ENCODE measurements at regions not wholly inside any gene's neighbourhood (a gene's known extent, or its start where the extent isn't known, plus 50 kb on each side); places are given as distances from the start of the nearest gene placed in this dataset.
"Not testable (repeated sequence)": the region's sequence is repeated elsewhere in the genome, so short reads cannot be mapped to it uniquely, and the experiment has no call there.

DNA sequence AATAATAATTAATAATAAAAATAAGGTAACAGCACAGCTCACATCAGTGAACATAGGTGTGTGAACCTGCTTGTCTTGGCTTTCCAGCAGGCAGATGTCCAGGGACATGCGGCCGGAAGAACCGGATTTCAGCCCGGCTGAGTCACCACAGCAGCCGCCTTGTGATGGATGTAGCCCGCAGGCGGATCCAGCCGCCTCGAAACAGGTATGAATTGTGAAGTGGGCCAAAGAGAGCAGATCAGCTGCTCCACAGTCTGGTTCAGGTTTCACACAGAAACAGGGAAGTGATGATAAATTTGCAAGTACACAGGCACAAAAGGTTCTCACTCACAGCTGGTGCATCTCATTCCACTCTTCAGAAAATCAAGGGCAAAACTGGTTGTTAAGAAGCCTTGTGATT is 55.1 kb downstream of the ID4 start:
- no peaks in the 10 kb centered on the region for H3K9me3 ChIP-seq (ENCODE audit: low read length)
- DNase-seq = no peak
- no peaks in the 10 kb centered on the region for H3K79me2 ChIP-seq (ENCODE audit: low read length)
- no peak overlapping the region for H3K4me3 ChIP-seq (ENCODE audit: low read length)
- H3K4me2 ChIP-seq (ENCODE audit: low read depth, low read length, poor library complexity, severe bottlenecking) = no peak overlapping the region
- no peaks in the 10 kb centered on the region for H3K9me2 ChIP-seq (replicated peaks; ENCODE audit: insufficient read depth, low read length)
- H2AFZ ChIP-seq (ENCODE audit: low read length) = no peak overlapping the region
- no peak overlapping the region for H3K9ac ChIP-seq (ENCODE audit: low read length)
- no peaks in the 10 kb centered on the region for H4K20me1 ChIP-seq (ENCODE audit: insufficient read depth, low read depth, low read length)
- no peak overlapping the region for H3K27ac ChIP-seq (ENCODE audit: low read length)
- no peaks in the 10 kb centered on the region for H3K4me1 ChIP-seq (ENCODE audit: low read length)
- no peaks in the 10 kb centered on the region for H3K27me3 ChIP-seq (ENCODE audit: low read length)
- no peaks in the 10 kb centered on the region for H3K36me3 ChIP-seq (ENCODE audit: insufficient read depth, low read length)

DNA sequence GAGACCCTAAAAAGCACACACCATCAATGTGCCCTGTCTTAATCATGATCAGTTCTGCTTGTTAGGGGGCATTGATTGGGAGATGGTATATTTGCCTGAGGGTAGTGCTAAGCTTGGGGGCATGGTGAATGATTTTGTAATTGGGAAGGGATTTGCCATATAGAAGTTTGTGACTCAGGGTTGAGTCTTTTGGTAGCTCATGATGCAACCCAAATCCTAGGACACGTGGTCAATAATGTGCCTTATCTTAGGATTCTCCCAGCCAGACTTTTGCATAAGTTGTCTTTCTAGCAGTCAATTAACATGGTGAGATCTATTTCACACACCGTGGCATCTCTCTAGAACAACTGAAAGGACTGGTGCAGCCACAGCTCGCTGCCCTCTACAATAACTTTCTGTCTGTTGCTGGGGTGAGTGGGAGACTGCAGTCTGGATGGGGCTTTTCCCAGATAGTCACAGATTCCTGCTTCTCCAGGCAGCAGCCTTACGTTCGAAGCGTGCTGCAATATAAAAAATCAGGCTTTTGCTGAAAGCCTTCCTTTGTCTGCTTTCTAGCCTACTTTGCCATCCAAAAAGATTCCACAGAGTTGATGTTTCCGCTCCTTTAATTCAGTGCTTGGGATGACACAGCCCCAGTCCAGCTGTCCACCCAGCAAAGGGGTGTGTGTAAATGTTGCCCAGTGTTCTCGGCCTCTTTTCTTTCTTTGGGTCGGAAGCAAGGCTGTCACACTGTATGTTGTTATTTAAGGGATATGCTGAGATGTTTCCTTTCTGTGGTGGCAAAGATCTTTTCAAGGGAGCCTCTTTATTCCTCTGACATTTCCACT is 58.9 kb downstream of the ID4 start:
- Histone ChIP-seq H3K36me3 (ENCODE audit: insufficient read depth, low read length) (no peaks in the 10 kb centered on the region), H3K27ac (ENCODE audit: low read length) (no peak overlapping the region), H3K27me3 (ENCODE audit: low read length) (no peaks in the 10 kb centered on the region), H3K4me1 (ENCODE audit: low read length) (no peaks in the 10 kb centered on the region), H3K4me3 (ENCODE audit: low read length) (no peak overlapping the region), H3K9me3 (ENCODE audit: low read length) (no peaks in the 10 kb centered on the region), H3K4me2 (ENCODE audit: low read depth, low read length, poor library complexity, severe bottlenecking) (no peak overlapping the region), H3K9me2 (replicated peaks; ENCODE audit: insufficient read depth, low read length) (no peaks in the 10 kb centered on the region), H3K79me2 (ENCODE audit: low read length) (no peaks in the 10 kb centered on the region), H4K20me1 (ENCODE audit: insufficient read depth, low read depth, low read length) (no peaks in the 10 kb centered on the region), H2AFZ (ENCODE audit: low read length) (no peak overlapping the region), H3K9ac (ENCODE audit: low read length) (no peak overlapping the region)
- no peak for DNase-seq

DNA sequence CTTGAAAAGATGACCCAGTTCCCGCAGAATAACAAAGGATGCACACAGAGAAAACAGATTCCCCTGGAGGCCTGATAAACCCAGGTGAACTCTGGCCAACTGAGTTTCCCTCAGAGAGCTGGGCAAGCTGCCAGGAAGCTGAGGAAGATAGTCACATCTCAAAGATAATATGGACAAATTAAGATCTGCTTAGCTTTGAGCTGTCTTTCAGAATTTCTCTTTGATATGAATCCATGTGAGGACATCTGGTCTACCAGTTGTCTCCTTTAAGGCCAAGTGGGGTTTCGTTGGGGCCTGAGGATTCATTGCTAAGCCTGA is 59.5 kb downstream of the ID4 start:
- no peaks in the 10 kb centered on the region for H3K9me3 ChIP-seq (ENCODE audit: low read length)
- DNase-seq = no peak
- no peaks in the 10 kb centered on the region for H3K36me3 ChIP-seq (ENCODE audit: insufficient read depth, low read length)
- H3K79me2 ChIP-seq (ENCODE audit: low read length) = no peaks in the 10 kb centered on the region
- no peak overlapping the region for H2AFZ ChIP-seq (ENCODE audit: low read length)
- no peaks in the 10 kb centered on the region for H3K27me3 ChIP-seq (ENCODE audit: low read length)
- no peaks in the 10 kb centered on the region for H3K4me1 ChIP-seq (ENCODE audit: low read length)
- no peak overlapping the region for H3K27ac ChIP-seq (ENCODE audit: low read length)
- no peaks in the 10 kb centered on the region for H4K20me1 ChIP-seq (ENCODE audit: insufficient read depth, low read depth, low read length)
- H3K9ac ChIP-seq (ENCODE audit: low read length) = no peak overlapping the region
- no peaks in the 10 kb centered on the region for H3K9me2 ChIP-seq (replicated peaks; ENCODE audit: insufficient read depth, low read length)
- no peak overlapping the region for H3K4me3 ChIP-seq (ENCODE audit: low read length)
- no peak overlapping the region for H3K4me2 ChIP-seq (ENCODE audit: low read depth, low read length, poor library complexity, severe bottlenecking)

DNA sequence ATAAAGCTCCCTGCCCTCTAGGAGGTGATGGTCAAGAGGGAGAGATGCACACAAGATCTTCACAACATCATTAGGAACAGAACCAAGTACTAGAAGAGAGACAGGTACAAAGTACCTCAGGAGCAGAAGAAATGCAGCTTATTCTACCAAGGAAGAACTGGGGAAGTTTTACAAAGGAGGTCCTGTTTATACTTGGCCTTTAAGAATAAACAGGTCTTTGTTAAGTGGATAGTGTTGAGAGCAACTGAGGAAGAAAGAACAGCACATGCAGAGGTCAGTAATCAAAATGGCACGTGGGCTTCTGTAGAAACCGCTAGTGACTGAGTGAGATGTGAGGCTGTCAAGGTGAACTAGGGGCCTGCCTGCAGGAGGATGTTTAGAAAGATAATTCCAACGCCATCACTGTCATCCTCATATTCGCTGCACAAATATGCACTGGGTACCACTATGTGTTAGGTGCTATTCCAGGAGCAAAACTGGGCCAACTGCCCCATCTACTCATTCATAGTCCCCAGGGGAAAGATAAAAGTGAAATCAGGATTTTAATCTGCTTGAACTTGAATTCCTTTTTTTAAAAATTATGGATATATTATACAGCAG is 61.1 kb downstream of the ID4 start:
- Histone ChIP-seq H3K4me3 (ENCODE audit: low read length) (no peak overlapping the region), H3K9me3 (ENCODE audit: low read length) (no peaks in the 10 kb centered on the region), H3K4me1 (ENCODE audit: low read length) (no peaks in the 10 kb centered on the region), H3K79me2 (ENCODE audit: low read length) (no peaks in the 10 kb centered on the region), H3K27ac (ENCODE audit: low read length) (no peak overlapping the region), H3K4me2 (ENCODE audit: low read depth, low read length, poor library complexity, severe bottlenecking) (no peak overlapping the region), H3K36me3 (ENCODE audit: insufficient read depth, low read length) (no peaks in the 10 kb centered on the region), H3K9ac (ENCODE audit: low read length) (no peak overlapping the region), H3K27me3 (ENCODE audit: low read length) (no peaks in the 10 kb centered on the region), H3K9me2 (replicated peaks; ENCODE audit: insufficient read depth, low read length) (no peaks in the 10 kb centered on the region), H2AFZ (ENCODE audit: low read length) (no peak overlapping the region), H4K20me1 (ENCODE audit: insufficient read depth, low read depth, low read length) (no peaks in the 10 kb centered on the region)
- DNase-seq = no peak

DNA sequence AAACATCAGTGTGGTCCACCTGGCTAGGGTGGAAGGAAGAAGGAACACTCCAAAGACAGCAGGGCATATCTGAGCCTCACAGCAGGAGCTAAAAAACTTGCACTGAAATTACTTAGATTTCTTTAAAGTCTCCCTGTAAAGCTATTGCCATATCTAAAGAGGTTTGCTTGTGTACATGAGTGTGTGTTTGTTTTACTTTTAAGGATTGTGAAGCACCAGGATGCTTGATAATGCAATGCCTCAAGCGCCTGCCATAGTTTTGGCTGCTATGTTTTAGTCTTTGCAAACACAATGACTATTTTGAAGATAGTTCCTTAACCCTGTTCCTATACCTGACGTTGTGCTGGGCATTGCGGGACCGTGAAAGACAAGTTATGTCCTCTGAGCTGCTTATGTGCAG is 65.0 kb downstream of the ID4 start:
- no peak for DNase-seq
- no peaks in the 10 kb centered on the region for H3K36me3 ChIP-seq (ENCODE audit: insufficient read depth, low read length)
- no peaks in the 10 kb centered on the region for H4K20me1 ChIP-seq (ENCODE audit: insufficient read depth, low read depth, low read length)
- H3K9me2 ChIP-seq (replicated peaks; ENCODE audit: insufficient read depth, low read length) = no peaks in the 10 kb centered on the region
- no peaks in the 10 kb centered on the region for H3K27me3 ChIP-seq (ENCODE audit: low read length)
- no peaks in the 10 kb centered on the region for H3K9me3 ChIP-seq (ENCODE audit: low read length)
- no peak overlapping the region for H3K27ac ChIP-seq (ENCODE audit: low read length)
- no peaks in the 10 kb centered on the region for H3K79me2 ChIP-seq (ENCODE audit: low read length)
- H3K4me1 ChIP-seq (ENCODE audit: low read length) = no peaks in the 10 kb centered on the region
- H3K4me3 ChIP-seq (ENCODE audit: low read length) = no peak overlapping the region
- H3K9ac ChIP-seq (ENCODE audit: low read length) = no peak overlapping the region
- H2AFZ ChIP-seq (ENCODE audit: low read length) = no peak overlapping the region
- H3K4me2 ChIP-seq (ENCODE audit: low read depth, low read length, poor library complexity, severe bottlenecking) = no peak overlapping the region

DNA sequence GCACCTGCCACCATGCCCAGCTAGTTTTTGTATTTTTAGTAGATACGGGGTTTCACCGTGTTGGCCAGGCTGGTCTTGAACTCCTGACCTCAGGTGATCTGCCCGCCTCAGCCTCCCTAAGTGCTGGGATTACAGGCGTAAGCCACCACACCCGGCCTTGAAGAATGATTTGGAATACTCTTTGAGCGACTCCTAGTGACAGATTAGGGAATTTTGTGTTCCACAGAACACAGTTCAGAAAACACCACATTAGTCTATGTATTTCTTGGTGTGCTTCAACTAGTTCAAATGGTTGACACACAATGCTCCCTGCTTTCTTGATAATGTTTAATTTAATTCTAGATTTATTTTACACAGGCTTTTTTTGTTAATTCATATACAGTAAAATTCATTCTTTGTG is 67.2 kb downstream of the ID4 start:
- not testable (repeated sequence) for H3K27ac ChIP-seq (ENCODE audit: low read length); H3K9ac ChIP-seq (ENCODE audit: low read length); H3K9me2 ChIP-seq (replicated peaks; ENCODE audit: insufficient read depth, low read length); H3K27me3 ChIP-seq (ENCODE audit: low read length); H3K79me2 ChIP-seq (ENCODE audit: low read length); H3K4me1 ChIP-seq (ENCODE audit: low read length); H3K4me2 ChIP-seq (ENCODE audit: low read depth, low read length, poor library complexity, severe bottlenecking); H2AFZ ChIP-seq (ENCODE audit: low read length); H3K9me3 ChIP-seq (ENCODE audit: low read length); H3K36me3 ChIP-seq (ENCODE audit: insufficient read depth, low read length); H3K4me3 ChIP-seq (ENCODE audit: low read length); H4K20me1 ChIP-seq (ENCODE audit: insufficient read depth, low read depth, low read length)
- DNase-seq = peak; percentile 45

DNA sequence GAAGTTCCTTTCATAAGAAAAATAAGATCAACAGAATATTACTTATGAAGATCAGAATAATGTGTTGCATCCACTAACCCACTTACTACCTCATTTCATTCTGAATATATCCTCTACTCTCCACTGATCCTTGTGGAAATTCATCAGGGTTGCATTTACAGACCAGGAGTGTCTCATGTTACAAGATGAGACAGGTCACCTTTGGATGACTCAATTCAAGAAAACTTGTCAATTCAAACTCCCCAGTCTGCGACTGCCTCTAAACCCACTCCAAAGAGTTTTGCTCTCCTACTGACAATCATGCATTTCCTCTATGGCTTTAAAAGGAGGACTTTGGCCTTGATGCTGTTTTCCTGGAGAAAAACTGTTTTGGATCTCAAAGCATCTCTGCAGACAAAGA is 68.4 kb downstream of the ID4 start:
- Histone ChIP-seq H3K9me3 (ENCODE audit: low read length) (no peaks in the 10 kb centered on the region), H3K27me3 (ENCODE audit: low read length) (no peaks in the 10 kb centered on the region), H3K36me3 (ENCODE audit: insufficient read depth, low read length) (no peaks in the 10 kb centered on the region), H3K9ac (ENCODE audit: low read length) (no peak overlapping the region), H3K4me2 (ENCODE audit: low read depth, low read length, poor library complexity, severe bottlenecking) (no peak overlapping the region), H3K27ac (ENCODE audit: low read length) (no peak overlapping the region), H3K79me2 (ENCODE audit: low read length) (no peaks in the 10 kb centered on the region), H4K20me1 (ENCODE audit: insufficient read depth, low read depth, low read length) (no peaks in the 10 kb centered on the region), H3K4me3 (ENCODE audit: low read length) (no peak overlapping the region), H3K4me1 (ENCODE audit: low read length) (no peaks in the 10 kb centered on the region), H2AFZ (ENCODE audit: low read length) (no peak overlapping the region), H3K9me2 (replicated peaks; ENCODE audit: insufficient read depth, low read length) (no peaks in the 10 kb centered on the region)
- no peak for DNase-seq

DNA sequence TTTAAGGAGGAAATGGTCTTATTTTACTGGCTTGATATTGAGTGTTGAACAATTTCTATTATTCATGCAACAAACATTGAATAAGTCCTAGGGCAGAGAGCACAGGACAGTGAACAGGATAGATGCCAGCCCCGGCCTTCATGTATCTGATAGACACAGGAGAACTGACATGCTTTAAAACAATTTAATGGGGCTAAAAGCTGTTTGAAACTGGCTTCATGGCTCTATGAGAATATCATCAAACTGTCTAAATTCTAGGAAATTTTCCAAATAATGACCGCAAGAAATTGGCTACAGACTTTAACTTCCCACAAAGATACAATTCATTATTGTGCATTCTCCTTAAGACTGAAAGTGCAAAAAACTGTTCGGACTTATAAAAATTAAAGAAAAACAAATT is 69.0 kb downstream of the ID4 start:
- Histone ChIP-seq H3K36me3 (ENCODE audit: insufficient read depth, low read length) (no peaks in the 10 kb centered on the region), H4K20me1 (ENCODE audit: insufficient read depth, low read depth, low read length) (no peaks in the 10 kb centered on the region), H2AFZ (ENCODE audit: low read length) (no peak overlapping the region), H3K9me3 (ENCODE audit: low read length) (no peaks in the 10 kb centered on the region), H3K9me2 (replicated peaks; ENCODE audit: insufficient read depth, low read length) (no peaks in the 10 kb centered on the region), H3K79me2 (ENCODE audit: low read length) (no peaks in the 10 kb centered on the region), H3K27ac (ENCODE audit: low read length) (no peak overlapping the region), H3K27me3 (ENCODE audit: low read length) (no peaks in the 10 kb centered on the region), H3K4me3 (ENCODE audit: low read length) (no peak overlapping the region), H3K9ac (ENCODE audit: low read length) (no peak overlapping the region), H3K4me1 (ENCODE audit: low read length) (no peaks in the 10 kb centered on the region), H3K4me2 (ENCODE audit: low read depth, low read length, poor library complexity, severe bottlenecking) (no peak overlapping the region)
- no peak for DNase-seq
